ENCODE measurements at regions not wholly inside any gene's neighbourhood (a gene's known extent, or its start where the extent isn't known, plus 50 kb on each side); places are given as distances from the start of the nearest gene placed in this dataset. TPM values are rescaled to one million over a fixed set of nuclear protein-coding genes. Genes with fewer than 3 reads are reported as not detected.

Small RNA genes lying in the stretch of these regions (microRNA-seq; reads per million reads assigned to microRNA genes)
- gene MIR6817 (ENCODE audit: borderline number of aligned reads, borderline replicate concordance), result not detected

Small RNA genes lying in the stretch of these regions (small RNA-seq; reads per million reads assigned to genes)
- gene IGLL3P (ENCODE audit: insufficient read depth, insufficient read length, low read depth, low replicate concordance) (not detected), gene MIR6817 (ENCODE audit: insufficient read depth, insufficient read length, low read depth, low replicate concordance) (not detected)
